ENCODE measurements at regions not wholly inside any gene's neighbourhood (a gene's known extent, or its start where the extent isn't known, plus 50 kb on each side); places are given as distances from the start of the nearest gene placed in this dataset.

- intact Hi-C loops (cut with micrococcal nuclease; ENCODE audit: unreplicated experiment) (no loop called here), in situ Hi-C loops (cut with MboI) (no loop called here)
- H3K27me3 ChIP-seq (replicated peaks in 1 of 2; ENCODE audit: control insufficient read depth in 2 of 2, insufficient read depth in 2 of 2, low read length in 1 of 2) = no peaks in the 10 kb centered on the region
- 75% methylated on average over 5 of the region's 5 CpGs for WGBS (ENCODE audit: insufficient coverage, insufficient replicate concordance, low lambda C conversion rate, missing lambda C conversion rate)
- DNase-seq (ENCODE audit: low read depth, low spot score) (no peak), ATAC-seq (no peak), FAIRE-seq (no peak)
- no TSS peak for BruUV-seq (replicated peaks)
- peaks cover 2% of the 10 kb centered on the region for H3K79me2 ChIP-seq (ENCODE audit: control insufficient read depth, insufficient read depth, low read length)
- TF ChIP-seq TAF1 (IDR thresholded peaks at IDR 0.05; ENCODE audit: borderline replicate concordance, low read depth, low read length) = no peak
- TF ChIP-seq YY1 (IDR thresholded peaks at IDR 0.05; ENCODE audit: low read depth, low read length) = no peak
- TF ChIP-seq PML (IDR thresholded peaks at IDR 0.05; ENCODE audit: low read length) = no peak
- no peak for TF ChIP-seq BMI1 (IDR thresholded peaks at IDR 0.05; ENCODE audit: borderline replicate concordance)
- no peak for TF ChIP-seq TCF3 (IDR thresholded peaks at IDR 0.05; ENCODE audit: borderline replicate concordance, insufficient read depth, low read depth, low read length)
- TF ChIP-seq, protein P1, sequence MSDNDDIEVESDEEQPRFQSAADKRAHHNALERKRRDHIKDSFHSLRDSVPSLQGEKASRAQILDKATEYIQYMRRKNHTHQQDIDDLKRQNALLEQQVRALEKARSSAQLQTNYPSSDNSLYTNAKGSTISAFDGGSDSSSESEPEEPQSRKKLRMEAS (IDR thresholded peaks at IDR 0.05; ENCODE audit: low read depth, low read length) = no peak
- no peak for TF ChIP-seq PAX8 (IDR thresholded peaks at IDR 0.05)
- no peaks in the 10 kb centered on the region for H3K36me3 ChIP-seq (ENCODE audit: control insufficient read depth in 2 of 2, insufficient read depth in 2 of 2, low read length in 1 of 2)
- ChIA-PET POLR2A (no interaction called here), RAD21 (ENCODE audit: unreplicated experiment) (no interaction called here), CTCF (interaction anchor here (1.0 to 1.8 kb wide), 3 partner anchors 9 to 29 kb away, joined by 4 to 9 read pairs (median 5); no protein-coding TSS in a partner anchor), SMC1A (ENCODE audit: uncharacterized antibody, unreplicated experiment) (interaction anchor here (1.2 kb wide), 1 partner anchor 29 kb away, joined by 6 read pairs; no protein-coding TSS in a partner anchor)
- H3K9me3 ChIP-seq (replicated peaks; ENCODE audit: control insufficient read depth, insufficient read depth, low read length) = no peaks in the 10 kb centered on the region; the same call in 1 of the 3 replicates
- H4K20me1 ChIP-seq (ENCODE audit: control insufficient read depth, insufficient read depth) = no peaks in the 10 kb centered on the region
- H3K9ac ChIP-seq (ENCODE audit: control insufficient read depth, insufficient read depth, low read length) = no peak overlapping the region
- H2AFZ ChIP-seq (ENCODE audit: control insufficient read depth, low read depth, low read length) = no peak overlapping the region
- H3K4me2 ChIP-seq (ENCODE audit: control insufficient read depth, insufficient read depth) = no peak overlapping the region
- no peak overlapping the region for H3K27ac ChIP-seq (ENCODE audit: control insufficient read depth, insufficient read depth)
- no peak overlapping the region for H3K4me3 ChIP-seq
- H3K4me1 ChIP-seq (ENCODE audit: control insufficient read depth, insufficient read depth, low read length) = peaks cover 10% of the 10 kb centered on the region
These were observed 220.1 kb upstream of the SAMSN1 start for GRCh38 chr21:14766241-14766640.

GRCh38 chr21:14763695-14764064 lies 217.6 kb upstream of the SAMSN1 start:
- Histone ChIP-seq H3K4me2 (ENCODE audit: control insufficient read depth, insufficient read depth) (peak overlapping the region; percentile 79), H3K9me3 (replicated peaks; ENCODE audit: control insufficient read depth, insufficient read depth, low read length) (no peaks in the 10 kb centered on the region; the same call in none of the 3 replicates), H3K4me3 (0 out of 2 replicates have a peak overlapping the region, but pooled peaks have one; percentile 25), H3K27ac (ENCODE audit: control insufficient read depth, insufficient read depth) (peak overlapping the region; percentile 87), H4K20me1 (ENCODE audit: control insufficient read depth, insufficient read depth) (no peaks in the 10 kb centered on the region), H3K9ac (ENCODE audit: control insufficient read depth, insufficient read depth, low read length) (no peak overlapping the region; the same call in 1 of the 2 replicates), H3K36me3 (ENCODE audit: control insufficient read depth in 2 of 2, insufficient read depth in 2 of 2, low read length in 1 of 2) (no peaks in the 10 kb centered on the region), H2AFZ (ENCODE audit: control insufficient read depth, low read depth, low read length) (no peak overlapping the region), H3K4me1 (ENCODE audit: control insufficient read depth, insufficient read depth, low read length) (peaks cover 10% of the 10 kb centered on the region), H3K79me2 (ENCODE audit: control insufficient read depth, insufficient read depth, low read length) (peaks cover 2% of the 10 kb centered on the region), H3K27me3 (replicated peaks in 1 of 2; ENCODE audit: control insufficient read depth in 2 of 2, insufficient read depth in 2 of 2, low read length in 1 of 2) (no peaks in the 10 kb centered on the region)
- RAD21 ChIA-PET (ENCODE audit: unreplicated experiment) = interaction anchor here (0.8 to 3.2 kb wide), 13 partner anchors 10 to 719 kb away, joined by 3 to 27 read pairs (median 6); no protein-coding TSS in a partner anchor
- POLR2A ChIA-PET = interaction anchor here (1.2 to 1.9 kb wide), 3 partner anchors 76 to 311 kb away, joined by 3 to 9 read pairs (median 6); no protein-coding TSS in a partner anchor
- FAIRE-seq (no peak), ATAC-seq (peak; percentile 60), DNase-seq (ENCODE audit: low read depth, low spot score) (no peak)
- CTCF ChIA-PET = interaction anchor here (2.0 to 2.4 kb wide), 4 partner anchors 11 to 101 kb away, joined by 5 to 16 read pairs (median 10); no protein-coding TSS in a partner anchor
- intact Hi-C loops (cut with micrococcal nuclease; ENCODE audit: unreplicated experiment) (loop anchor here (2.0 to 5.0 kb wide), 5 partner anchors 77 to 311 kb away; no protein-coding TSS in a partner anchor), in situ Hi-C loops (cut with MboI) (no loop called here)
- BruUV-seq (replicated peaks) = no TSS peak
- WGBS (ENCODE audit: insufficient coverage, insufficient replicate concordance, low lambda C conversion rate, missing lambda C conversion rate) = 54% methylated on average over 4 of the region's 4 CpGs
- SMC1A ChIA-PET (ENCODE audit: uncharacterized antibody, unreplicated experiment) = interaction anchor here (1.0 to 3.2 kb wide), 12 partner anchors 9 to 310 kb away, joined by 3 to 38 read pairs (median 6); no protein-coding TSS in a partner anchor
- TF ChIP-seq ETV6 (conservative IDR thresholded peaks at IDR 0.05 in 1 of 2, IDR thresholded peaks at IDR 0.05 in 1 of 2; ENCODE audit: borderline replicate concordance in 1 of 2, low read depth in 1 of 2) (no peak), POU2F2 (IDR thresholded peaks at IDR 0.05; ENCODE audit: borderline replicate concordance, low read depth, low read length) (peak; percentile 24; the same call in 1 of the 3 replicates), GABPA (IDR thresholded peaks at IDR 0.05; ENCODE audit: low read depth) (no peak), JUNB (IDR thresholded peaks at IDR 0.05) (peak; percentile 53), JUND (IDR thresholded peaks at IDR 0.05; ENCODE audit: low read depth, low read length) (no peak), MYB (IDR thresholded peaks at IDR 0.05; ENCODE audit: borderline replicate concordance, low read depth, low read length) (no peak), ELK1 (IDR thresholded peaks at IDR 0.05; ENCODE audit: low read depth, low read length) (no peak), SIN3A (IDR thresholded peaks at IDR 0.05; ENCODE audit: low read depth, low read length) (no peak), SREBF1 (IDR thresholded peaks at IDR 0.05; ENCODE audit: low read length) (no peak), HCFC1 (IDR thresholded peaks at IDR 0.05; ENCODE audit: low read length) (no peak)
